Thoracic aorta (tissue), 2 donors: ENCODE measurements at regions not wholly inside any gene's neighbourhood (a gene's known extent, or its start where the extent isn't known, plus 50 kb on each side); places are given as distances from the start of the nearest gene placed in this dataset.

ENCODE experiments used
- ATAC-seq: fragments of 150-250 bp; one replicate; pipeline ENCODE4 v1.8.0; 2017; ENCODE audit warnings: low read depth; ENCODE audit not compliant: insufficient number of reproducible peaks, low FRiP score
- DNase-seq: peaks from one replicate; pipeline ENCODE4 v3.0.0-alpha.2; 2020; ENCODE audit warnings: low spot score
- H3K27ac ChIP-seq, 2 donors: fragments of 200-600 bp; sonication (generic); 1 replicate in 1 of 2; 2 replicates in 1 of 2; pipeline ENCODE4 v1.5.1; 2016; ENCODE audit warnings: mild to moderate bottlenecking in 2 of 2, moderate library complexity in 2 of 2
- H3K27me3 ChIP-seq: fragments of 200-600 bp; sonication (generic); replicated peaks from 2 replicates; pipeline ENCODE4 v1.6.0; 2016; ENCODE audit warnings: mild to moderate bottlenecking; ENCODE audit not compliant: insufficient read depth
- H3K36me3 ChIP-seq: fragments of 200-600 bp; sonication (generic); one replicate; pipeline ENCODE4 v1.5.1; 2016
- H3K4me1 ChIP-seq, 2 donors: fragments of 200-600 bp; sonication (generic); 1 replicate in 1 of 2; 2 replicates in 1 of 2; pipeline versions ENCODE4 v1.5.1 to v1.6.0; 2016; ENCODE audit warnings: low read depth in 2 of 2, mild to moderate bottlenecking in 1 of 2; ENCODE audit not compliant: control insufficient read depth in 1 of 2
- H3K4me3 ChIP-seq: fragments of 200-600 bp; sonication (generic); 2 replicates; pipeline ENCODE4 v1.5.1; 2016; ENCODE audit warnings: mild to moderate bottlenecking
- H3K9me3 ChIP-seq: fragments of 200-600 bp; sonication (generic); 2 replicates; pipeline ENCODE4 v1.5.1; 2016
- TF ChIP-seq, protein P1 (sequence below): fragments of 200-600 bp; sonication (generic); IDR thresholded peaks from one replicate; pipeline ENCODE4 v1.5.1; 2019; ENCODE audit warnings: antibody characterized with exemption

GRCh38 chr15:62444104-62445022 lies 279.3 kb upstream of the C2CD4B start:
- no peaks in the 10 kb centered on the region for H3K27me3 ChIP-seq
- peaks cover 12 to 56% of the 10 kb centered on the region in 2 donors for H3K4me1 ChIP-seq
- peak overlapping the region in 1 of 2 donors; percentile 38 for H3K27ac ChIP-seq
- ATAC-seq: no peak
- DNase-seq: peak; percentile 26
- H3K36me3 ChIP-seq: no peaks in the 10 kb centered on the region
- no peaks in the 10 kb centered on the region for H3K9me3 ChIP-seq
- no peak overlapping the region for H3K4me3 ChIP-seq
- TF ChIP-seq, protein P1, sequence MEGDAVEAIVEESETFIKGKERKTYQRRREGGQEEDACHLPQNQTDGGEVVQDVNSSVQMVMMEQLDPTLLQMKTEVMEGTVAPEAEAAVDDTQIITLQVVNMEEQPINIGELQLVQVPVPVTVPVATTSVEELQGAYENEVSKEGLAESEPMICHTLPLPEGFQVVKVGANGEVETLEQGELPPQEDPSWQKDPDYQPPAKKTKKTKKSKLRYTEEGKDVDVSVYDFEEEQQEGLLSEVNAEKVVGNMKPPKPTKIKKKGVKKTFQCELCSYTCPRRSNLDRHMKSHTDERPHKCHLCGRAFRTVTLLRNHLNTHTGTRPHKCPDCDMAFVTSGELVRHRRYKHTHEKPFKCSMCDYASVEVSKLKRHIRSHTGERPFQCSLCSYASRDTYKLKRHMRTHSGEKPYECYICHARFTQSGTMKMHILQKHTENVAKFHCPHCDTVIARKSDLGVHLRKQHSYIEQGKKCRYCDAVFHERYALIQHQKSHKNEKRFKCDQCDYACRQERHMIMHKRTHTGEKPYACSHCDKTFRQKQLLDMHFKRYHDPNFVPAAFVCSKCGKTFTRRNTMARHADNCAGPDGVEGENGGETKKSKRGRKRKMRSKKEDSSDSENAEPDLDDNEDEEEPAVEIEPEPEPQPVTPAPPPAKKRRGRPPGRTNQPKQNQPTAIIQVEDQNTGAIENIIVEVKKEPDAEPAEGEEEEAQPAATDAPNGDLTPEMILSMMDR: no peak

GRCh38 chr15:62445244-62445643 lies 280.2 kb upstream of the C2CD4B start:
- Histone ChIP-seq H3K4me1 (peaks cover 4 to 54% of the 10 kb centered on the region in 2 donors), H3K4me3 (no peak overlapping the region), H3K36me3 (no peaks in the 10 kb centered on the region), H3K9me3 (no peaks in the 10 kb centered on the region), H3K27me3 (no peaks in the 10 kb centered on the region), H3K27ac (no peak overlapping the region)
- DNase-seq: no peak
- ATAC-seq: no peak
- TF ChIP-seq, protein P1: no peak

- no peaks in the 10 kb centered on the region for H3K9me3 ChIP-seq
- TF ChIP-seq, protein P1: no peak
- peaks cover 5 to 56% of the 10 kb centered on the region in 2 donors for H3K4me1 ChIP-seq
- ATAC-seq (no peak), DNase-seq (no peak)
- H3K27ac ChIP-seq: no peak overlapping the region
- no peaks in the 10 kb centered on the region for H3K36me3 ChIP-seq
- no peaks in the 10 kb centered on the region for H3K27me3 ChIP-seq
- no peak overlapping the region for H3K4me3 ChIP-seq
Observed at GRCh38 chr15:62446984-62447383, 281.9 kb upstream of the C2CD4B start.

DNA sequence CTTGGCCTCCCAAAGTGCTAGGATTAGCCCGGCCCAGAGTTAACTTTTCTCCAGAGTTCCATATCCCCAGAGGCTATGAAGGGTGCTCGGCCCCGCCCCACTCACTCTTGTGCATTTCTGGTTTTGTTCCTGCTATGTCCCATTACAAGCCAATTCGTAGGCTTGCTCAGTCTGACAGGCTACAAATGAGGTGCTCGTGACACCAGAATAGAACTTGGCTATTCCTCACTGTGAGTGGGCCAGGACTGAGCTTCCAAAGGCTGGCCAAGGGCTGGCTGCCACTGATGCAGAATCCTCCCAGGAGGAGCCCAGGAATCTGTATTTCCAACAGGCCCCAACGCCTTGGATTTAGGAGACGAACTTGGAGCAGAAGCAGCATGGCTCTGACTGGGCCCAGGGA lies 282.7 kb upstream of the C2CD4B start:
- Histone ChIP-seq H3K27me3 (no peaks in the 10 kb centered on the region), H3K4me1 (peaks cover 7 to 62% of the 10 kb centered on the region in 2 donors), H3K9me3 (no peaks in the 10 kb centered on the region), H3K27ac (peak overlapping the region; percentile 17 to 67), H3K4me3 (no peak overlapping the region), H3K36me3 (no peaks in the 10 kb centered on the region)
- TF ChIP-seq, protein P1: no peak
- no peak for DNase-seq
- peak; percentile 56 for ATAC-seq

DNA sequence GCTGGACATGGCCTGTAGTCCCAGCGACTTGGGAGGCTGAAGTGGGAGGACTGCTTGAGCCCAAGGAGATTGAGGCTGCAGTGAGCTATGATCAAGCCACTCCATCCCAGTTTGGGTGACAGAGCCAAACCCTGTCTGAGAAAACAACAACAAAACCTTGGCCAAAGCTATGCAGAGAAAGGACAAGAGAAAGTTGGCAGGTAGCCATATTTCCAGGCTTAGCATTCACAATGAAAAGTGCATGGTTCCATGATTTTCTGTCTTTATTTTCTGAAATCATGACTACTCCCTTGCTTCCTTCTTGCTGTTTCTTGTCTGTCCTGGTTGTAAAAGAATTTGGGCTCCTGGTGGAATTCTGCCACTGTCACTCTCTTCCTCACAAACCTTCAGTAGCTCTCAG lies 284.6 kb upstream of the C2CD4B start:
- no peak overlapping the region for H3K27ac ChIP-seq
- TF ChIP-seq, protein P1: no peak
- H3K36me3 ChIP-seq: no peaks in the 10 kb centered on the region
- DNase-seq: no peak
- no peaks in the 10 kb centered on the region for H3K27me3 ChIP-seq
- H3K4me1 ChIP-seq: peaks cover 17 to 69% of the 10 kb centered on the region in 2 donors
- ATAC-seq: no peak
- no peak overlapping the region for H3K4me3 ChIP-seq
- no peaks in the 10 kb centered on the region for H3K9me3 ChIP-seq
